ENCODE measurements at regions not wholly inside any gene's neighbourhood (a gene's known extent, or its start where the extent isn't known, plus 50 kb on each side); places are given as distances from the start of the nearest gene placed in this dataset.

DNA sequence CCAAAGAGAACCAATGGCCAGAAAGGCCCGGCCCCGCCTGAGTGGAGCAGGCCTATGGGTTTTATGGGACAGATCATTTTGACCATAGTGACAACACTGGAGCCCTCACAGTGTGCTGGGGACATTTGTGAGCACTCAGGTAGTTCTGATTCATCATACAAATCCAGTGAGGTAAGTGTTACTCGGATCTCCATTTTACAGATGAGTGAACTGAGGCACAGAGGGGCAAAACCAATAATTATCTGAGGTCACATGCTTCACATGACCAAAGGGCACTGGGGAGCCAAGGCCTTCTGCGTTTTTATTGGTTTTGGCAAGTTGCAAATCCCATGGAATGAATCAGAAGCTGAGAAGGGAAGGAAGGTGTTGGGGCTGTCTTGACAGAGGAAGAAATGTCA is 111.5 kb upstream of the MGAT5 start:
- no peaks in the 10 kb centered on the region for H3K9me2 ChIP-seq (ENCODE audit: insufficient read depth)
- H3K36me3 Mint-ChIP-seq (ENCODE audit: low read depth): no peaks in the 10 kb centered on the region; the same call in 2 of the 3 replicates
- H3F3A ChIP-seq (replicated peaks; ENCODE audit: low read depth): no peaks in the 10 kb centered on the region
- no peak overlapping the region for H2AFZ ChIP-seq
- H3K9me3 Mint-ChIP-seq: no peaks in the 10 kb centered on the region; the same call in 2 of the 3 replicates
- H3K4me2 ChIP-seq: no peak overlapping the region
- H3K4me3 ChIP-seq: no peak overlapping the region
- no peak overlapping the region for H3K27ac Mint-ChIP-seq
- H3K27ac ChIP-seq (ENCODE audit: low read depth): 0 out of 2 replicates have a peak overlapping the region, but pooled peaks have one; percentile 32
- peaks cover 5% of the 10 kb centered on the region; the same call in 1 of the 2 replicates for H4K20me1 ChIP-seq (replicated peaks; ENCODE audit: insufficient read depth)
- no peak for ATAC-seq
- no peaks in the 10 kb centered on the region for H3K27me3 ChIP-seq (ENCODE audit: insufficient read depth)
- DNase-seq (ENCODE audit: low spot score): no peak
- TF ChIP-seq, protein P1, sequence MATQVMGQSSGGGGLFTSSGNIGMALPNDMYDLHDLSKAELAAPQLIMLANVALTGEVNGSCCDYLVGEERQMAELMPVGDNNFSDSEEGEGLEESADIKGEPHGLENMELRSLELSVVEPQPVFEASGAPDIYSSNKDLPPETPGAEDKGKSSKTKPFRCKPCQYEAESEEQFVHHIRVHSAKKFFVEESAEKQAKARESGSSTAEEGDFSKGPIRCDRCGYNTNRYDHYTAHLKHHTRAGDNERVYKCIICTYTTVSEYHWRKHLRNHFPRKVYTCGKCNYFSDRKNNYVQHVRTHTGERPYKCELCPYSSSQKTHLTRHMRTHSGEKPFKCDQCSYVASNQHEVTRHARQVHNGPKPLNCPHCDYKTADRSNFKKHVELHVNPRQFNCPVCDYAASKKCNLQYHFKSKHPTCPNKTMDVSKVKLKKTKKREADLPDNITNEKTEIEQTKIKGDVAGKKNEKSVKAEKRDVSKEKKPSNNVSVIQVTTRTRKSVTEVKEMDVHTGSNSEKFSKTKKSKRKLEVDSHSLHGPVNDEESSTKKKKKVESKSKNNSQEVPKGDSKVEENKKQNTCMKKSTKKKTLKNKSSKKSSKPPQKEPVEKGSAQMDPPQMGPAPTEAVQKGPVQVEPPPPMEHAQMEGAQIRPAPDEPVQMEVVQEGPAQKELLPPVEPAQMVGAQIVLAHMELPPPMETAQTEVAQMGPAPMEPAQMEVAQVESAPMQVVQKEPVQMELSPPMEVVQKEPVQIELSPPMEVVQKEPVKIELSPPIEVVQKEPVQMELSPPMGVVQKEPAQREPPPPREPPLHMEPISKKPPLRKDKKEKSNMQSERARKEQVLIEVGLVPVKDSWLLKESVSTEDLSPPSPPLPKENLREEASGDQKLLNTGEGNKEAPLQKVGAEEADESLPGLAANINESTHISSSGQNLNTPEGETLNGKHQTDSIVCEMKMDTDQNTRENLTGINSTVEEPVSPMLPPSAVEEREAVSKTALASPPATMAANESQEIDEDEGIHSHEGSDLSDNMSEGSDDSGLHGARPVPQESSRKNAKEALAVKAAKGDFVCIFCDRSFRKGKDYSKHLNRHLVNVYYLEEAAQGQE (IDR thresholded peaks at IDR 0.05; ENCODE audit: unreplicated experiment): no peak
- no peak for TF ChIP-seq STAT1 (IDR thresholded peaks at IDR 0.05; ENCODE audit: unreplicated experiment)
- no peak for TF ChIP-seq NANOG (IDR thresholded peaks at IDR 0.05; ENCODE audit: borderline replicate concordance)
- TF ChIP-seq, protein P2, sequence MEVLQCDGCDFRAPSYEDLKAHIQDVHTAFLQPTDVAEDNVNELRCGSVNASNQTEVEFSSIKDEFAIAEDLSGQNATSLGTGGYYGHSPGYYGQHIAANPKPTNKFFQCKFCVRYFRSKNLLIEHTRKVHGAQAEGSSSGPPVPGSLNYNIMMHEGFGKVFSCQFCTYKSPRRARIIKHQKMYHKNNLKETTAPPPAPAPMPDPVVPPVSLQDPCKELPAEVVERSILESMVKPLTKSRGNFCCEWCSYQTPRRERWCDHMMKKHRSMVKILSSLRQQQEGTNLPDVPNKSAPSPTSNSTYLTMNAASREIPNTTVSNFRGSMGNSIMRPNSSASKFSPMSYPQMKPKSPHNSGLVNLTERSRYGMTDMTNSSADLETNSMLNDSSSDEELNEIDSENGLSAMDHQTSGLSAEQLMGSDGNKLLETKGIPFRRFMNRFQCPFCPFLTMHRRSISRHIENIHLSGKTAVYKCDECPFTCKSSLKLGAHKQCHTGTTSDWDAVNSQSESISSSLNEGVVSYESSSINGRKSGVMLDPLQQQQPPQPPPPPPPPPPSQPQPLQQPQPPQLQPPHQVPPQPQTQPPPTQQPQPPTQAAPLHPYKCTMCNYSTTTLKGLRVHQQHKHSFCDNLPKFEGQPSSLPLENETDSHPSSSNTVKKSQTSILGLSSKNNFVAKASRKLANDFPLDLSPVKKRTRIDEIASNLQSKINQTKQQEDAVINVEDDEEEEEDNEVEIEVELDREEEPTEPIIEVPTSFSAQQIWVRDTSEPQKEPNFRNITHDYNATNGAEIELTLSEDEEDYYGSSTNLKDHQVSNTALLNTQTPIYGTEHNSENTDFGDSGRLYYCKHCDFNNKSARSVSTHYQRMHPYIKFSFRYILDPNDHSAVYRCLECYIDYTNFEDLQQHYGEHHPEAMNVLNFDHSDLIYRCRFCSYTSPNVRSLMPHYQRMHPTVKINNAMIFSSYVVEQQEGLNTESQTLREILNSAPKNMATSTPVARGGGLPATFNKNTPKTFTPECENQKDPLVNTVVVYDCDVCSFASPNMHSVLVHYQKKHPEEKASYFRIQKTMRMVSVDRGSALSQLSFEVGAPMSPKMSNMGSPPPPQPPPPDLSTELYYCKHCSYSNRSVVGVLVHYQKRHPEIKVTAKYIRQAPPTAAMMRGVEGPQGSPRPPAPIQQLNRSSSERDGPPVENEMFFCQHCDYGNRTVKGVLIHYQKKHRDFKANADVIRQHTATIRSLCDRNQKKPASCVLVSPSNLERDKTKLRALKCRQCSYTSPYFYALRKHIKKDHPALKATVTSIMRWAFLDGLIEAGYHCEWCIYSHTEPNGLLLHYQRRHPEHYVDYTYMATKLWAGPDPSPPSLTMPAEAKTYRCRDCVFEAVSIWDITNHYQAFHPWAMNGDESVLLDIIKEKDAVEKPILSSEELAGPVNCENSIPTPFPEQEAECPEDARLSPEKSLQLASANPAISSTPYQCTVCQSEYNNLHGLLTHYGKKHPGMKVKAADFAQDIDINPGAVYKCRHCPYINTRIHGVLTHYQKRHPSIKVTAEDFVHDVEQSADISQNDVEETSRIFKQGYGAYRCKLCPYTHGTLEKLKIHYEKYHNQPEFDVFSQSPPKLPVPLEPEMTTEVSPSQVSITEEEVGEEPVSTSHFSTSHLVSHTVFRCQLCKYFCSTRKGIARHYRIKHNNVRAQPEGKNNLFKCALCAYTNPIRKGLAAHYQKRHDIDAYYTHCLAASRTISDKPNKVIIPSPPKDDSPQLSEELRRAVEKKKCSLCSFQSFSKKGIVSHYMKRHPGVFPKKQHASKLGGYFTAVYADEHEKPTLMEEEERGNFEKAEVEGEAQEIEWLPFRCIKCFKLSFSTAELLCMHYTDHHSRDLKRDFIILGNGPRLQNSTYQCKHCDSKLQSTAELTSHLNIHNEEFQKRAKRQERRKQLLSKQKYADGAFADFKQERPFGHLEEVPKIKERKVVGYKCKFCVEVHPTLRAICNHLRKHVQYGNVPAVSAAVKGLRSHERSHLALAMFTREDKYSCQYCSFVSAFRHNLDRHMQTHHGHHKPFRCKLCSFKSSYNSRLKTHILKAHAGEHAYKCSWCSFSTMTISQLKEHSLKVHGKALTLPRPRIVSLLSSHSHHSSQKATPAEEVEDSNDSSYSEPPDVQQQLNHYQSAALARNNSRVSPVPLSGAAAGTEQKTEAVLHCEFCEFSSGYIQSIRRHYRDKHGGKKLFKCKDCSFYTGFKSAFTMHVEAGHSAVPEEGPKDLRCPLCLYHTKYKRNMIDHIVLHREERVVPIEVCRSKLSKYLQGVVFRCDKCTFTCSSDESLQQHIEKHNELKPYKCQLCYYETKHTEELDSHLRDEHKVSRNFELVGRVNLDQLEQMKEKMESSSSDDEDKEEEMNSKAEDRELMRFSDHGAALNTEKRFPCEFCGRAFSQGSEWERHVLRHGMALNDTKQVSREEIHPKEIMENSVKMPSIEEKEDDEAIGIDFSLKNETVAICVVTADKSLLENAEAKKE (CRISPR knock-in tag; IDR thresholded peaks at IDR 0.05): no peak
- TF ChIP-seq EZH2 (IDR thresholded peaks at IDR 0.05; ENCODE audit: low read depth, unreplicated experiment): no peak
- no peak for TF ChIP-seq POLR2AphosphoS5 (IDR thresholded peaks at IDR 0.05; ENCODE audit: low read depth)
- TF ChIP-seq, protein P3, sequence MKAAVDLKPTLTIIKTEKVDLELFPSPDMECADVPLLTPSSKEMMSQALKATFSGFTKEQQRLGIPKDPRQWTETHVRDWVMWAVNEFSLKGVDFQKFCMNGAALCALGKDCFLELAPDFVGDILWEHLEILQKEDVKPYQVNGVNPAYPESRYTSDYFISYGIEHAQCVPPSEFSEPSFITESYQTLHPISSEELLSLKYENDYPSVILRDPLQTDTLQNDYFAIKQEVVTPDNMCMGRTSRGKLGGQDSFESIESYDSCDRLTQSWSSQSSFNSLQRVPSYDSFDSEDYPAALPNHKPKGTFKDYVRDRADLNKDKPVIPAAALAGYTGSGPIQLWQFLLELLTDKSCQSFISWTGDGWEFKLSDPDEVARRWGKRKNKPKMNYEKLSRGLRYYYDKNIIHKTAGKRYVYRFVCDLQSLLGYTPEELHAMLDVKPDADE (IDR thresholded peaks at IDR 0.05): no peak
- TF ChIP-seq EZH2phosphoT487 (IDR thresholded peaks at IDR 0.05; ENCODE audit: unreplicated experiment): no peak
- TF ChIP-seq CTCF (conservative IDR thresholded peaks at IDR 0.05; ENCODE audit: low read depth in 2 of 2): no peak
- TF ChIP-seq ZNF331 (CRISPR knock-in tag; IDR thresholded peaks at IDR 0.05; ENCODE audit: low read depth): no peak
- TF ChIP-seq CREB1 (CRISPR knock-in tag; IDR thresholded peaks at IDR 0.05; ENCODE audit: low read depth): no peak
- TF ChIP-seq ZNF114 (CRISPR knock-in tag; IDR thresholded peaks at IDR 0.05): no peak
- no peak for TF ChIP-seq JUNB (IDR thresholded peaks at IDR 0.05; ENCODE audit: unreplicated experiment)
- peaks cover 81% of the 10 kb centered on the region for H3K4me1 Mint-ChIP-seq
- peaks cover 78% of the 10 kb centered on the region for H3K79me2 ChIP-seq (replicated peaks; ENCODE audit: insufficient read depth)
- H3K36me3 ChIP-seq (ENCODE audit: insufficient read depth): no peaks in the 10 kb centered on the region
- peaks cover 46% of the 10 kb centered on the region for H3K4me1 ChIP-seq (ENCODE audit: insufficient read depth)
- no peak overlapping the region; the same call in 2 of the 3 replicates for H3K4me3 Mint-ChIP-seq
- peaks cover 14% of the 10 kb centered on the region for H3K27me3 Mint-ChIP-seq (ENCODE audit: insufficient read depth, low read depth, poor library complexity)

Measured in GM23338 (cell line).